Naive thymus-derived CD4-positive, alpha-beta T cell (primary cell): ENCODE measurements at regions not wholly inside any gene's neighbourhood (a gene's known extent, or its start where the extent isn't known, plus 50 kb on each side); places are given as distances from the start of the nearest gene placed in this dataset.

ENCODE experiments used
- ATAC-seq: fragments of 150-1000 bp; cut with Tn5 transposase; 2 replicates; pipeline ENCODE4 v1.10.0; 2021; ENCODE audit warnings: mild to moderate bottlenecking, moderate library complexity
- CTCF ChIA-PET: fragments of 350-600 bp; sonication (Branson Sonifier 250); formaldehyde crosslinking; loops from one replicate; lab custom pipeline; 2021; ENCODE audit warnings: antibody characterized with exemption; lab: Charles Lee
- POLR2A ChIA-PET: fragments of 350-600 bp; sonication (Branson Sonifier 250); formaldehyde crosslinking; loops from one replicate; lab custom pipeline; 2021; ENCODE audit warnings: antibody characterized with exemption, inconsistent platforms; lab: Charles Lee
- DNase-seq, 9 donors: peaks; one replicate each; pipeline versions ENCODE4 v3.0.0 to v3.0.0-alpha.2; 2020 to 2022; ENCODE audit warnings: mixed read lengths in 1 of 9
- H3K27ac ChIP-seq: one replicate; pipeline ENCODE4 v1.7.0; 2013; ENCODE audit warnings: mild to moderate bottlenecking, low read depth, low read length, moderate library complexity
- H3K27me3 ChIP-seq, 2 donors: one replicate each; pipeline ENCODE4 v1.7.0; 2013; ENCODE audit warnings: low read length in 2 of 2, mild to moderate bottlenecking in 2 of 2, moderate library complexity in 2 of 2; ENCODE audit not compliant: control insufficient read depth in 2 of 2, insufficient read depth in 2 of 2
- H3K36me3 ChIP-seq, 3 experiments: 1 replicate in 2 of 3; 2 replicates in 1 of 3; pipeline ENCODE4 v1.7.0; 2013; ENCODE audit warnings: low read length in 3 of 3, mild to moderate bottlenecking in 3 of 3, moderate library complexity in 1 of 3; ENCODE audit not compliant: insufficient read depth in 3 of 3, control insufficient read depth in 2 of 3
- H3K4me1 ChIP-seq, 2 donors: one replicate each; pipeline ENCODE4 v1.7.0; 2013; ENCODE audit warnings: low read length in 2 of 2, mild to moderate bottlenecking in 2 of 2, moderate library complexity in 1 of 2; ENCODE audit not compliant: control insufficient read depth in 2 of 2, insufficient read depth in 2 of 2
- H3K4me3 ChIP-seq: 2 replicates; pipeline ENCODE4 v1.7.0; 2013; ENCODE audit warnings: mild to moderate bottlenecking, low read length
- H3K9me3 ChIP-seq, 3 experiments: 1 replicate in 2 of 3; 2 replicates in 1 of 3; pipeline ENCODE4 v1.7.0; 2013; ENCODE audit warnings: low read length in 3 of 3; ENCODE audit not compliant: control insufficient read depth in 2 of 3
- H3K27ac Mint-ChIP-seq, 9 donors: one replicate each; pipeline ENCODE4 v1.8.0; 2020 to 2022; ENCODE audit warnings: mixed read lengths in 9 of 9, mild to moderate bottlenecking in 8 of 9, moderate library complexity in 5 of 9, inconsistent platforms in 2 of 9
- H3K27me3 Mint-ChIP-seq, 5 donors: one replicate each; pipeline ENCODE4 v1.8.0; 2021 to 2022; ENCODE audit warnings: mixed read lengths in 5 of 5, mild to moderate bottlenecking in 1 of 5
- H3K36me3 Mint-ChIP-seq, 5 donors: one replicate each; pipeline ENCODE4 v1.8.0; 2020 to 2022; ENCODE audit warnings: mixed read lengths in 5 of 5, mild to moderate bottlenecking in 3 of 5, inconsistent platforms in 1 of 5
- H3K4me1 Mint-ChIP-seq, 7 donors: one replicate each; pipeline ENCODE4 v1.8.0; 2020 to 2022; ENCODE audit warnings: mixed read lengths in 7 of 7, mild to moderate bottlenecking in 3 of 7, inconsistent platforms in 1 of 7
- H3K4me3 Mint-ChIP-seq, 10 donors: one replicate each; pipeline ENCODE4 v1.8.0; 2020 to 2022; ENCODE audit warnings: mild to moderate bottlenecking in 10 of 10, mixed read lengths in 10 of 10, moderate library complexity in 6 of 10, inconsistent platforms in 2 of 10
- H3K9me3 Mint-ChIP-seq, 11 donors: one replicate each; pipeline ENCODE4 v1.8.0; 2020 to 2022; ENCODE audit warnings: mixed read lengths in 11 of 11, mild to moderate bottlenecking in 4 of 11, inconsistent platforms in 1 of 11, moderate library complexity in 1 of 11
- intact Hi-C, 2 donors: fragments of 100-400 bp; cut with micrococcal nuclease; formaldehyde crosslinking; loops; one replicate each; pipeline ENCODE4 v1.15.1; 2023

- DNase-seq (no peak), ATAC-seq (no peak)
- Mint-ChIP-seq H3K4me3 (no peak overlapping the region), H3K4me1 (no peaks in the 10 kb centered on the region), H3K9me3 (peaks cover 0 to 5% (median 0%) of the 10 kb centered on the region in 11 donors), H3K36me3 (no peaks in the 10 kb centered on the region), H3K27me3 (peaks cover 0 to 9% (median under 1%) of the 10 kb centered on the region in 5 donors), H3K27ac (no peak overlapping the region)
- H3K4me3 ChIP-seq = no peak overlapping the region
- intact Hi-C loops = no loop called here
- no peaks in the 10 kb centered on the region for H3K27me3 ChIP-seq
- H3K9me3 ChIP-seq = no peaks in the 10 kb centered on the region
- CTCF ChIA-PET = interaction anchor here (0.6 kb wide), 1 partner anchor 12 kb away, joined by 3 read pairs; no protein-coding TSS in a partner anchor
- H3K36me3 ChIP-seq = no peaks in the 10 kb centered on the region
- H3K4me1 ChIP-seq = no peaks in the 10 kb centered on the region
- POLR2A ChIA-PET = no interaction called here
- no peak overlapping the region for H3K27ac ChIP-seq
These were observed 485.8 kb downstream of the NTRK2 start for GRCh38 chr9:85155352-85155751.

GRCh38 chr9:85151741-85152140 lies 482.2 kb downstream of the NTRK2 start:
- H3K9me3 ChIP-seq = no peaks in the 10 kb centered on the region
- no peak overlapping the region for H3K4me3 ChIP-seq
- ATAC-seq (no peak), DNase-seq (no peak)
- H3K27ac ChIP-seq = no peak overlapping the region
- CTCF ChIA-PET = no interaction called here
- H3K36me3 ChIP-seq = no peaks in the 10 kb centered on the region
- Mint-ChIP-seq H3K4me1 (no peaks in the 10 kb centered on the region), H3K36me3 (no peaks in the 10 kb centered on the region), H3K9me3 (peaks cover 0 to 5% (median 0%) of the 10 kb centered on the region in 11 donors), H3K27ac (no peak overlapping the region), H3K4me3 (no peak overlapping the region), H3K27me3 (peaks cover 0 to 20% (median 8%) of the 10 kb centered on the region in 5 donors)
- H3K4me1 ChIP-seq = no peaks in the 10 kb centered on the region
- H3K27me3 ChIP-seq = no peaks in the 10 kb centered on the region
- intact Hi-C loops = no loop called here
- POLR2A ChIA-PET = no interaction called here

GRCh38 chr9:85151162-85151561 lies 481.6 kb downstream of the NTRK2 start:
- H3K27me3 ChIP-seq = no peaks in the 10 kb centered on the region
- Mint-ChIP-seq H3K36me3 (no peaks in the 10 kb centered on the region), H3K9me3 (peaks cover 0 to 5% (median 0%) of the 10 kb centered on the region in 11 donors), H3K4me3 (no peak overlapping the region), H3K27ac (no peak overlapping the region), H3K27me3 (peaks cover 0 to 18% (median 8%) of the 10 kb centered on the region in 5 donors), H3K4me1 (no peaks in the 10 kb centered on the region)
- no peak for ATAC-seq
- ChIA-PET POLR2A (no interaction called here), CTCF (no interaction called here)
- intact Hi-C loops = no loop called here
- no peaks in the 10 kb centered on the region for H3K36me3 ChIP-seq
- no peak overlapping the region for H3K27ac ChIP-seq
- no peak overlapping the region for H3K4me3 ChIP-seq
- H3K9me3 ChIP-seq = no peaks in the 10 kb centered on the region
- no peak for DNase-seq
- no peaks in the 10 kb centered on the region for H3K4me1 ChIP-seq

GRCh38 chr9:85147046-85147640 lies 477.6 kb downstream of the NTRK2 start:
- Histone ChIP-seq H3K27ac (no peak overlapping the region), H3K4me1 (no peaks in the 10 kb centered on the region), H3K9me3 (no peaks in the 10 kb centered on the region), H3K4me3 (no peak overlapping the region), H3K36me3 (no peaks in the 10 kb centered on the region), H3K27me3 (no peaks in the 10 kb centered on the region)
- DNase-seq (no peak), ATAC-seq (no peak)
- no peak overlapping the region for H3K4me3 Mint-ChIP-seq
- intact Hi-C loops = no loop called here
- H3K9me3 Mint-ChIP-seq = peaks cover 0 to 6% (median 0%) of the 10 kb centered on the region in 11 donors
- H3K27ac Mint-ChIP-seq = no peak overlapping the region
- H3K36me3 Mint-ChIP-seq = no peaks in the 10 kb centered on the region
- no peaks in the 10 kb centered on the region for H3K4me1 Mint-ChIP-seq
- ChIA-PET POLR2A (no interaction called here), CTCF (no interaction called here)
- H3K27me3 Mint-ChIP-seq = peaks cover 0 to 18% (median 11%) of the 10 kb centered on the region in 5 donors

GRCh38 chr9:85142968-85143367 lies 473.4 kb downstream of the NTRK2 start:
- Histone ChIP-seq H3K36me3 (no peaks in the 10 kb centered on the region), H3K4me3 (no peak overlapping the region), H3K27me3 (no peaks in the 10 kb centered on the region), H3K27ac (no peak overlapping the region), H3K4me1 (no peaks in the 10 kb centered on the region), H3K9me3 (no peaks in the 10 kb centered on the region)
- ATAC-seq (no peak), DNase-seq (no peak)
- ChIA-PET CTCF (no interaction called here), POLR2A (no interaction called here)
- intact Hi-C loops = loop anchor here in 1 of 2 donors (2.0 kb wide), 1 partner anchor 746 kb away; no protein-coding TSS in a partner anchor
- Mint-ChIP-seq H3K27ac (no peak overlapping the region), H3K4me3 (no peak overlapping the region), H3K36me3 (no peaks in the 10 kb centered on the region), H3K4me1 (no peaks in the 10 kb centered on the region), H3K27me3 (peaks cover 0 to 14% (median 11%) of the 10 kb centered on the region in 5 donors), H3K9me3 (peaks cover 0 to 8% (median 0%) of the 10 kb centered on the region in 11 donors)

- Histone ChIP-seq H3K27ac (no peak overlapping the region), H3K9me3 (no peaks in the 10 kb centered on the region), H3K4me1 (no peaks in the 10 kb centered on the region), H3K36me3 (no peaks in the 10 kb centered on the region), H3K27me3 (no peaks in the 10 kb centered on the region), H3K4me3 (no peak overlapping the region)
- no peak for DNase-seq
- Mint-ChIP-seq H3K36me3 (no peaks in the 10 kb centered on the region), H3K27me3 (peaks cover 0 to 14% (median 12%) of the 10 kb centered on the region in 5 donors), H3K4me3 (no peak overlapping the region), H3K4me1 (no peaks in the 10 kb centered on the region), H3K9me3 (peaks cover 0 to 8% (median 0%) of the 10 kb centered on the region in 11 donors), H3K27ac (no peak overlapping the region)
- intact Hi-C loops = loop anchor here in 1 of 2 donors (2.0 kb wide), 1 partner anchor 746 kb away; no protein-coding TSS in a partner anchor
- ChIA-PET POLR2A (no interaction called here), CTCF (no interaction called here)
- ATAC-seq = no peak
These were observed 473.0 kb downstream of the NTRK2 start for GRCh38 chr9:85142496-85142911.

- Histone ChIP-seq H3K4me1 (no peaks in the 10 kb centered on the region), H3K36me3 (no peaks in the 10 kb centered on the region), H3K27ac (no peak overlapping the region), H3K9me3 (no peaks in the 10 kb centered on the region), H3K27me3 (no peaks in the 10 kb centered on the region), H3K4me3 (no peak overlapping the region)
- no peak overlapping the region for H3K4me3 Mint-ChIP-seq
- no peak for DNase-seq
- no peak for ATAC-seq
- intact Hi-C loops = no loop called here
- H3K27me3 Mint-ChIP-seq = peaks cover 0 to 10% (median 4%) of the 10 kb centered on the region in 5 donors
- POLR2A ChIA-PET = no interaction called here
- H3K4me1 Mint-ChIP-seq = no peaks in the 10 kb centered on the region
- peaks cover 0 to 23% (median 1%) of the 10 kb centered on the region in 11 donors for H3K9me3 Mint-ChIP-seq
- H3K36me3 Mint-ChIP-seq = no peaks in the 10 kb centered on the region
- H3K27ac Mint-ChIP-seq = no peak overlapping the region
- CTCF ChIA-PET = no interaction called here
These were observed 468.2 kb downstream of the NTRK2 start for GRCh38 chr9:85137696-85138095.
